Bone marrow (tissue), 2 donors: ENCODE measurements at regions not wholly inside any gene's neighbourhood (a gene's known extent, or its start where the extent isn't known, plus 50 kb on each side); places are given as distances from the start of the nearest gene placed in this dataset.

Experiments used
- DNase-seq, 2 donors: peaks; one replicate each; lab custom pipeline; 2025; lab: John Stamatoyannopoulos, UW

DNA sequence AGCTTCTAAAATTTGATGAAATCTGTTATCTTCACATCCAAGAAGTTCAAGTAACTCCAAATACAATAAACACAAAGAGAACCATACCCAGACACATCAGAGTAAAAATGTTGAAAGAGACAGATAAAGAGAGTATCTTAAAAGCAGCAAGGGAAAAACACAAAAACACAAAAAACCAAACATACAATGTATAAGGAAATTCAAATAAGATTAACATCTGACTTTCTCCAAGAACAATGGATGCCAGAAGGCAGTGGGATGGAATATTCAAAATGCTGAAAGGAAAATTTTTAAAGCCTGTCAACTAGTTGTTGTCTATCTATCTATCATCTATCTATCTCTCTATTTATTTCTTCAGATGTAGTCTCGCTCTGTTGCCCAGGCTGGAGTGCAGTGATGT, 72.4 kb upstream of the MKLN1 start:
- no peak for DNase-seq

DNA sequence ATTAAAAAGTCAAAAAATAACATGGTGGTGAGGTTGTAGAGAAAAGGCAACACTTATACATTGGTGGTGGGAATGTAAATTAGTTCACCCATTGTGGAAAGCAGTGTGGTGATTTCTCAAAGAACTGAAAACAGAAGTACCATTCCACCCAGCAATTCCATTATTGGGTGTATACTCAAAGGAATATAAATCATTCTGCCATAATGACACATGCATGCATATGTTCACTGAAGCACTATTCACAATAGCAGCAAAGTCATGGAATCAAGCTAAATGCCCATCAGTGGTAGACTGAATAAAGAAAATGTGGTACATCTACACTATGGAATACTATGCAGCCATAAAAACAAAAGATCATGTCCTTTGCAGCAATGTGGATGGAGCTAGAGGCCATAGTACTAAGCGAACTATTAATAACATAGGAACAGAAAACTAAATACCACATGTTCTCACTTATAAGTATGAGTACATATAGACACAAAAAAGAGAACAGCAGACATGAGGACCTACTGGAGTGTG, 66.1 kb upstream of the MKLN1 start:
- DNase-seq: no peak

GRCh38 chr7:131265227-131265626, 62.4 kb upstream of the MKLN1 start:
- no peak for DNase-seq

- DNase-seq: no peak
Measured at GRCh38 chr7:131267631-131268030, 60.0 kb upstream of the MKLN1 start.

DNA sequence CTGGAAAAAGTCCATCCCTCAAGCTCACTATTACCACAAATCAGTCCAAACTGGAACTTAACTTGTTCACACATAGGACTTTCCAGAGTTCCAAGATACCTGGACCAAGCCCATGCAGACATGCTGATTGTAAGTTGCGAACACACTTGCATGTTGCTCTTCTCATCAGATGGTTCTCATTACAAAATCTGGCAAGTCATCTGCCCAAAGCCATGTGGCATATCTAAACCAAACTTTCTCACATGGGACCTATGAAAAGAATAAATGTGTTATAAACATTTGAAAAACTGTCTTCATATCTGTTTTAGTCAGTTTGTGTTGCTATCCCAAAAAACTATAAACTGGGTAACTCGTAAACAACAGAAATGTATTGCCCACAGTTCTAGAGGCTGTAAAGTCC, 58.8 kb upstream of the MKLN1 start:
- DNase-seq: no peak

GRCh38 chr7:131272086-131272485, 55.6 kb upstream of the MKLN1 start:
- DNase-seq: no peak

DNA sequence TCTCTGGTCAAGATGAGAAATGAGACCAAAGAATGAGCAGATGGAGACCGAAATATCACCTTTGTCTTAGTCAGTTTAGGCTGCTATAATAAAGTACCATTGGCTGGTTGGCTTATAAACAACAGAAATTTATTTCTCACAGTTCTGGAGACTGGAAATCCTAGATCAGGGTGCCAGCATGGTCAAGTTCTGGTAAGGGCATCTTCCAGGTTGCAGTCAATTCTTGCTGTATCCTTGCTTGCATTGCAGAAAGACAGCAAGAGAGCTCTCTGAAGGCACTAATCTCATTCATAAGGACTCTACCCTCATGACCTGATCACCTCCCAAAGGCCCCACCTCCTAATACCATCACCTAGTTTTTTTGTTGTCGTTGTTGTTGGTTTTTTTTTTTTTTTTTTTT, 52.7 kb upstream of the MKLN1 start:
- no peak for DNase-seq

DNA sequence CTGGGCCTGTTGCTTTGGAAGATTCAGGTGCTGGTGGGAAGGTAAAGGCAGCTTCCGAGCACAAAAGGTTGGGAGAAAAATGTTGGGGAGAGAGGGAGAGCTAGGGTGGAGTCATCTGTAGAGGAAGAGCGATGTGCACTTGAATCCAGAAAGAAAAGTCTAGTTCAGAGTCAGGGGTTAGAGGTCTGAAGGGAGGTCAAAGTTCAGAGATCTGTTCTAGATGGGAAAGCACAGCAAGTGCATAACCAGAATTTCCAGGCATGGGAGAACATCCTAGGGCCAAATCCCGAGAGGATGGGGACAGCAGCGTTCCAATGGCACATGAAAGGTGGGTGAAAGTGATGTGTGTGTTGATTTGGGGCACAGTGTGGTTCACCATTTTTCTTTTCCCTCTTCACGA, 51.5 kb upstream of the MKLN1 start:
- DNase-seq: no peak

DNA sequence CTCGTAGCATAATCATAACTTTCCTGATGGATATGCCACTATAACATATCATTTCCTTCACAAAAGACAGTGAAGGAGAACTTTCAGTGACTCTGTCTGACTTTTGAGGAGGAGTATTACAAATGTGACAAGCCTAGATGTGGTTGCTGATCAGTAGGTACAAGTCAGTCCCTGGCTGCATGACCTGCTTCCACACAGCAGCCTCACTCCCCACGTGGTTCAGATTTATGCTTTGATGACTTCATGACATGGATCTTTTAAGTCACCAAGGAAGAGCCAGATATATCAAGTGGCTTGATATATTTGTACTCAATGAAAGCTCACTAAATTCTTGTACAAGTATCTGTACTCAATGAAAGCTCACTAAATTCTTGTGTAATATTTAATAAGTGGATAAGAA, 50.9 kb upstream of the MKLN1 start:
- no peak for DNase-seq
